Loucy (cell line): ENCODE measurements at regions not wholly inside any gene's neighbourhood (a gene's known extent, or its start where the extent isn't known, plus 50 kb on each side); places are given as distances from the start of the nearest gene placed in this dataset.

Source experiments
- EZH2phosphoT487 ChIP-seq: fragments of 200-600 bp; IDR thresholded peaks from 2 replicates; pipeline ENCODE4 v1.6.1; 2018; ENCODE audit warnings: antibody characterized with exemption, mild to moderate bottlenecking, moderate library complexity, borderline replicate concordance
- TF ChIP-seq, protein P1 (sequence below): fragments of 200-600 bp; sonication (generic); conservative IDR thresholded peaks from 2 replicates; pipeline ENCODE4 v1.5.1; 2014; ENCODE audit warnings: mild to moderate bottlenecking, antibody characterized with exemption, low read length

DNA sequence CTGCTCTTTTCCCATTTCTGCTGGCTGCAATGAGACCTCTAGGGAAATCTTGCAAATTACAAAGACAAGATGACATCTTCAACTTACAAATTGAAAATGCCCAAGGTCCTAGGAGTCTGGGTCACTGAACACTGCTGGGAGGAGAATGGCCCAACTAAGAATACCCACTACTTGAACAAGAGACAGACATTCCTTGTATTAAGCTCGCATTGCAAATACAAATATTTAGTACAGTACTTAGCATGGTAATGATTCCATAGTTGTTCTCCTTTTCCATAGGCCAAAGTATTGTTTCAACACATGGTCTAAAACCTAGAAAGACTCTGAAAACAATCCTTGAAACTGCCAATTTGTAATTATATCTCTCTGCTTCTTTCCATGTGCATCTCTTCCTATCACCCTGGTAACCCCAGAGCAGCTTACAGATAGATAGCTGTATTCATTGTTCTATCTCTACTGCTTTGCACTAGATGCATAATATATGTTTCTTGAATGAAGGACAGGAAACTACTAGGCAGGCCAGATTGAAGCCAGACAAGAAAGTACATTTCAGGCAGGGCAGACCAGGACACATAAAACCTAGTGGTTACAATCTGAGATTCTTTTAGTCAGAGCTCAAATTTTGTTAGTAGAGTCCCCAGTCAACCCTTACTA is 1545.7 kb upstream of the TENM4 start:
- TF ChIP-seq EZH2phosphoT487 = no peak
- TF ChIP-seq, protein P1, sequence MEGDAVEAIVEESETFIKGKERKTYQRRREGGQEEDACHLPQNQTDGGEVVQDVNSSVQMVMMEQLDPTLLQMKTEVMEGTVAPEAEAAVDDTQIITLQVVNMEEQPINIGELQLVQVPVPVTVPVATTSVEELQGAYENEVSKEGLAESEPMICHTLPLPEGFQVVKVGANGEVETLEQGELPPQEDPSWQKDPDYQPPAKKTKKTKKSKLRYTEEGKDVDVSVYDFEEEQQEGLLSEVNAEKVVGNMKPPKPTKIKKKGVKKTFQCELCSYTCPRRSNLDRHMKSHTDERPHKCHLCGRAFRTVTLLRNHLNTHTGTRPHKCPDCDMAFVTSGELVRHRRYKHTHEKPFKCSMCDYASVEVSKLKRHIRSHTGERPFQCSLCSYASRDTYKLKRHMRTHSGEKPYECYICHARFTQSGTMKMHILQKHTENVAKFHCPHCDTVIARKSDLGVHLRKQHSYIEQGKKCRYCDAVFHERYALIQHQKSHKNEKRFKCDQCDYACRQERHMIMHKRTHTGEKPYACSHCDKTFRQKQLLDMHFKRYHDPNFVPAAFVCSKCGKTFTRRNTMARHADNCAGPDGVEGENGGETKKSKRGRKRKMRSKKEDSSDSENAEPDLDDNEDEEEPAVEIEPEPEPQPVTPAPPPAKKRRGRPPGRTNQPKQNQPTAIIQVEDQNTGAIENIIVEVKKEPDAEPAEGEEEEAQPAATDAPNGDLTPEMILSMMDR = no peak
